GM23248 (cell line): ENCODE measurements at regions not wholly inside any gene's neighbourhood (a gene's known extent, or its start where the extent isn't known, plus 50 kb on each side); places are given as distances from the start of the nearest gene placed in this dataset.

Source experiments
- DNase-seq: peaks from one replicate; pipeline ENCODE4 v3.0.0-alpha.2; 2015
- H2AFZ ChIP-seq: fragments of 200-600 bp; sonication (generic); 2 replicates; pipeline ENCODE4 v1.6.1; 2016; ENCODE audit warnings: antibody characterized with exemption
- H3F3A ChIP-seq: fragments of 200-600 bp; sonication (generic); 2 replicates; pipeline ENCODE4 v1.6.1; 2016; ENCODE audit warnings: mild to moderate bottlenecking, antibody characterized with exemption, mixed run types; ENCODE audit not compliant: insufficient read depth
- H3K27ac ChIP-seq: fragments of 200-600 bp; sonication (generic); 2 replicates; pipeline ENCODE4 v1.5.1; 2016; ENCODE audit warnings: mild to moderate bottlenecking
- H3K27me3 ChIP-seq: fragments of 200-600 bp; sonication (generic); replicated peaks from 2 replicates; pipeline ENCODE4 v1.6.1; 2016; ENCODE audit warnings: mild to moderate bottlenecking; ENCODE audit not compliant: insufficient read depth
- H3K36me3 ChIP-seq: fragments of 200-600 bp; sonication (generic); 2 replicates; pipeline ENCODE4 v1.6.1; 2016; ENCODE audit warnings: low read depth, mild to moderate bottlenecking
- H3K4me1 ChIP-seq: fragments of 200-600 bp; sonication (generic); 2 replicates; pipeline ENCODE4 v1.6.1; 2016; ENCODE audit warnings: mild to moderate bottlenecking; ENCODE audit not compliant: insufficient read depth
- H3K4me2 ChIP-seq: fragments of 200-600 bp; sonication (generic); one replicate; pipeline ENCODE4 v1.6.1; 2016; ENCODE audit warnings: mild to moderate bottlenecking; ENCODE audit not compliant: unreplicated experiment
- H3K4me3 ChIP-seq: fragments of 200-600 bp; sonication (generic); 2 replicates; pipeline ENCODE4 v1.5.1; 2016; ENCODE audit warnings: mild to moderate bottlenecking
- H3K79me2 ChIP-seq: fragments of 200-600 bp; sonication (generic); 2 replicates; pipeline ENCODE4 v1.6.1; 2016; ENCODE audit warnings: mild to moderate bottlenecking; ENCODE audit not compliant: insufficient read depth
- H3K9ac ChIP-seq: fragments of 200-600 bp; sonication (generic); 2 replicates; pipeline ENCODE4 v1.6.1; 2016; ENCODE audit warnings: mild to moderate bottlenecking
- H3K9me2 ChIP-seq: fragments of 200-600 bp; sonication (generic); 2 replicates; pipeline ENCODE4 v1.6.1; 2016; ENCODE audit warnings: mixed run types, mild to moderate bottlenecking, moderate library complexity; ENCODE audit not compliant: insufficient read depth
- H3K9me3 ChIP-seq: fragments of 200-600 bp; sonication (generic); one replicate; pipeline ENCODE4 v1.6.1; 2017; ENCODE audit warnings: low read depth
- H4K20me1 ChIP-seq: fragments of 200-600 bp; sonication (generic); 2 replicates; pipeline ENCODE4 v1.6.0; 2016; ENCODE audit not compliant: insufficient read depth
- EZH2 ChIP-seq: fragments of 200-600 bp; sonication (generic); IDR thresholded peaks from 2 replicates; pipeline ENCODE4 v1.6.1; 2018; ENCODE audit warnings: antibody characterized with exemption, mild to moderate bottlenecking; ENCODE audit not compliant: insufficient read depth, poor library complexity, severe bottlenecking
- EZH2phosphoT487 ChIP-seq: fragments of 200-600 bp; sonication (generic); IDR thresholded peaks from 2 replicates; pipeline ENCODE4 v1.6.1; 2018; ENCODE audit warnings: antibody characterized with exemption, moderate library complexity, mild to moderate bottlenecking, low read depth; ENCODE audit not compliant: insufficient read depth
- WGBS, 2 experiments: methylation state at CpG; one replicate each; pipeline ENCODE4 v1.1.6; 2015 to 2017; ENCODE audit warnings: low lambda C conversion rate in 2 of 2, low coverage in 1 of 2; ENCODE audit errors: missing lambda C conversion rate in 2 of 2; 5-methylcytosine and 5-hydroxymethylcytosine counted together
- in situ Hi-C: fragments of 300-500 bp; cut with MboI; formaldehyde crosslinking; loops from 2 replicates; pipeline ENCODE4 v1.15.0; 2020

- Histone ChIP-seq H3K4me1 (no peaks in the 10 kb centered on the region), H3K9me3 (peaks cover 3% of the 10 kb centered on the region), H3K27ac (no peak overlapping the region), H3K9ac (no peak overlapping the region), H3K79me2 (no peaks in the 10 kb centered on the region), H3K4me2 (no peak overlapping the region), H3K9me2 (no peaks in the 10 kb centered on the region), H3K27me3 (peaks cover 32% of the 10 kb centered on the region), H4K20me1 (no peaks in the 10 kb centered on the region), H3K4me3 (no peak overlapping the region), H3F3A (no peaks in the 10 kb centered on the region), H2AFZ (no peak overlapping the region), H3K36me3 (no peaks in the 10 kb centered on the region)
- TF ChIP-seq EZH2 (no peak), EZH2phosphoT487 (no peak)
- 16 to 27% methylated on average over 2 of the region's 2 CpGs for WGBS, 2 experiments
- no peak for DNase-seq
- in situ Hi-C loops: no loop called here
Observed at GRCh38 chr11:112637076-112637475, 324.1 kb upstream of the NCAM1 start.

GRCh38 chr11:112637876-112638275, 323.3 kb upstream of the NCAM1 start:
- Histone ChIP-seq H3K79me2 (no peaks in the 10 kb centered on the region), H3K4me1 (no peaks in the 10 kb centered on the region), H3K36me3 (no peaks in the 10 kb centered on the region), H3K9me2 (no peaks in the 10 kb centered on the region), H2AFZ (no peak overlapping the region), H3K9ac (no peak overlapping the region), H3K27me3 (peaks cover 32% of the 10 kb centered on the region), H3F3A (no peaks in the 10 kb centered on the region), H3K27ac (no peak overlapping the region), H3K4me3 (no peak overlapping the region), H4K20me1 (no peaks in the 10 kb centered on the region), H3K4me2 (no peak overlapping the region), H3K9me3 (peaks cover 3% of the 10 kb centered on the region)
- in situ Hi-C loops: no loop called here
- TF ChIP-seq EZH2phosphoT487 (no peak), EZH2 (no peak)
- DNase-seq: no peak

DNA sequence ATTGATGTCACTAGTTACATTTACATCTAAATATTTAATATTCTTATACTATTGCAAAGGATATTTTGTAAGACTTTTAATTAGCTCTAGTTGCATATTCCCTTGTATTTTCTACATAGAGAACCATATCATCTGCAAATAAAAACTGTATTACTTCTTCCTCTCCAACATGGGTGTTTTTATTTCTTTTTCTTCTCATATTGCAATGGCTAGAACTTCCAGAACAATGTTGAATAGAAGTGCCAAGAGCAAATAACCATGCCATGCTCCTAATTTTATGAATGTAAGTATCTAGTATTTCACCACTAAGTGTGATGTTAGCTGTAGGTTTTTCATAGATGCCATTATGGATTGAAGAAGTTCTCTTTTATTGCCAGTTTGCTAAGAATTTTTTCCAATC, 321.8 kb upstream of the NCAM1 start:
- H3K9ac ChIP-seq: no peak overlapping the region
- H2AFZ ChIP-seq: no peak overlapping the region
- no peaks in the 10 kb centered on the region for H3K9me2 ChIP-seq
- TF ChIP-seq EZH2: no peak
- no peak for TF ChIP-seq EZH2phosphoT487
- H3K4me3 ChIP-seq: no peak overlapping the region
- in situ Hi-C loops: no loop called here
- no peak overlapping the region for H3K27ac ChIP-seq
- DNase-seq: no peak
- H4K20me1 ChIP-seq: no peaks in the 10 kb centered on the region
- no peaks in the 10 kb centered on the region for H3K4me1 ChIP-seq
- peaks cover 3% of the 10 kb centered on the region for H3K9me3 ChIP-seq
- no peaks in the 10 kb centered on the region for H3K79me2 ChIP-seq
- no peaks in the 10 kb centered on the region for H3F3A ChIP-seq
- no peaks in the 10 kb centered on the region for H3K36me3 ChIP-seq
- H3K27me3 ChIP-seq: peaks cover 22% of the 10 kb centered on the region
- H3K4me2 ChIP-seq: no peak overlapping the region

DNA sequence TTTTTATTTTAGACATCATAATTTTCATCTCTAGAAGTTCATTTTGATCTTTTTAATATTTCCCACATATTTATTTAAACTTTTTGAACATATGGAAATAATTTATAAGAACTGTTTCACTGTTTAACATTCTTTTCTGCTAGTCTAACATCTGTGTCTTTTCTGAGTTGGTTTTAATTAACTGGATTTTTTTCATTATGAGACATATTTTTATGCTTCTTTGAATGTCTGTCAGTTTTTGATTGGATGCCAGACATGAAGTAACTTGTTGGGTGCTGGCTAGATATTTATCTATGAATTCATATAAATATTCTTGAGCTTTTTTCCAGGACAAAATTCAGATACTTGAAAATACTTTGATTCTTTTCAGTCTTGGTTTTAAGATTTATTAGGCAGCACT, 317.8 kb upstream of the NCAM1 start:
- no peak for DNase-seq
- no peaks in the 10 kb centered on the region for H4K20me1 ChIP-seq
- no peaks in the 10 kb centered on the region for H3F3A ChIP-seq
- H2AFZ ChIP-seq: no peak overlapping the region
- no peaks in the 10 kb centered on the region for H3K27me3 ChIP-seq
- no peaks in the 10 kb centered on the region for H3K36me3 ChIP-seq
- H3K9me3 ChIP-seq: peaks cover 3% of the 10 kb centered on the region
- no peaks in the 10 kb centered on the region for H3K9me2 ChIP-seq
- no peaks in the 10 kb centered on the region for H3K79me2 ChIP-seq
- TF ChIP-seq EZH2 (no peak), EZH2phosphoT487 (no peak)
- no peak overlapping the region for H3K27ac ChIP-seq
- no peak overlapping the region for H3K4me2 ChIP-seq
- in situ Hi-C loops: no loop called here
- H3K4me1 ChIP-seq: no peaks in the 10 kb centered on the region
- H3K9ac ChIP-seq: no peak overlapping the region
- no peak overlapping the region for H3K4me3 ChIP-seq

- no peaks in the 10 kb centered on the region for H3K79me2 ChIP-seq
- H3K4me3 ChIP-seq: no peak overlapping the region
- in situ Hi-C loops: no loop called here
- H3K4me1 ChIP-seq: no peaks in the 10 kb centered on the region
- no peak overlapping the region for H3K9ac ChIP-seq
- H3K36me3 ChIP-seq: no peaks in the 10 kb centered on the region
- H2AFZ ChIP-seq: no peak overlapping the region
- H3K27ac ChIP-seq: no peak overlapping the region
- H3K4me2 ChIP-seq: no peak overlapping the region
- no peaks in the 10 kb centered on the region for H3K9me2 ChIP-seq
- H3F3A ChIP-seq: no peaks in the 10 kb centered on the region
- 36 to 37% methylated on average over 5 of the region's 5 CpGs for WGBS, 2 experiments
- peaks cover under 1% of the 10 kb centered on the region for H3K9me3 ChIP-seq
- H4K20me1 ChIP-seq: no peaks in the 10 kb centered on the region
- H3K27me3 ChIP-seq: no peaks in the 10 kb centered on the region
- DNase-seq: no peak
- TF ChIP-seq EZH2 (no peak), EZH2phosphoT487 (no peak)
Observed at GRCh38 chr11:112644410-112645131, 316.6 kb upstream of the NCAM1 start.
